GM12865 (cell line): ENCODE measurements at regions not wholly inside any gene's neighbourhood (a gene's known extent, or its start where the extent isn't known, plus 50 kb on each side); places are given as distances from the start of the nearest gene placed in this dataset.

ENCODE experiments used
- DNase-seq: peaks from one replicate; pipeline ENCODE4 v3.0.0; 2010; ENCODE audit warnings: low read depth
- H3K4me3 ChIP-seq: 2 replicates; pipeline ENCODE4 v1.5.1; 2011; ENCODE audit warnings: mild to moderate bottlenecking, low read depth, low read length, control low read depth
- CTCF ChIP-seq: IDR thresholded peaks from 2 replicates; pipeline ENCODE4 v1.5.1; 2011; ENCODE audit warnings: low read length, control low read depth, low read depth, inconsistent platforms; ENCODE audit not compliant: insufficient read depth; ENCODE audit errors: missing control alignments

GRCh38 chr17:5788266-5788900 lies 204.1 kb upstream of the NLRP1 start:
- no peak for TF ChIP-seq CTCF
- DNase-seq: no peak
- H3K4me3 ChIP-seq: no peak overlapping the region

GRCh38 chr17:5789528-5789927 lies 205.2 kb upstream of the NLRP1 start:
- DNase-seq: no peak
- no peak overlapping the region for H3K4me3 ChIP-seq
- TF ChIP-seq CTCF: no peak

- no peak for DNase-seq
- H3K4me3 ChIP-seq: no peak overlapping the region
- peak; percentile 14 for TF ChIP-seq CTCF
Measured at GRCh38 chr17:5793157-5793556, 208.8 kb upstream of the NLRP1 start.

DNA sequence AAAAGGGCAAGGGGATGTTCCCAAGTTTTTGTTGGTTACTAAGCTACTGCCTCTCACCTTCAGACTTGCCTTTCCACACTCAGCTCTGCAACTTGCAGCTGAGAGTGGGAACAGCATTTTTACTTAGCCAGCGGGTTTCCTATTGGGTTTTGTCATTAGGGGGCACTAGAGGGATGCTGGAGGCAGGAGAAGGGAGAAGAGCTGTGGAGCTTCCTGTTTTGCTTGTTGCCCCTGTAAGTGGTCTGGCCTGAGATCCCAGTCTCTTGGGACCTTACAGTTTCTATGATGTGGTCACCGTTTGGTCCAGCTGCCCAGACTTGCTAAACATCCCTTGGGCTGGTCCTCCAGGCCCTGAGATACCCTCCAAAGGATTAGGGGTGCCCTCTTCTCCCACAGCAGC lies 209.6 kb upstream of the NLRP1 start:
- peak; percentile 10 for DNase-seq
- peak; percentile 10 for TF ChIP-seq CTCF

DNA sequence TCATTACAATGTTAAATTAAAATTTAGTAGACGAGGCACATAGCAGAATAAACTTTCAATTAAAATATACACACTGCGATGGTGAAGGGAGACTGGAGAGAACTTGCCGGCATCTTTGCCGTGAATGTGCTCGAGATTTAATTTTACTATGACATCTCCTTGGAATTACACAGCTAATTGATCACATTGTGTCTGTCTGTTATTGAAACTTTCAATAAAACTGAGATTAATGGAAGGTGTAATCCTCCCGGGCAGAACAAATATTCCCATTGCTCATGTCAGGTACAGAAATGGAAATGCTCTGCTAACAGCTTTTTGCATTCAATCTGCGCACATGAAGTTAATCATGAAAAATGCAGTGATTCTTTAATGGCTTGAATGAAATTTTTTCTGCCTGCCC lies 210.1 kb upstream of the NLRP1 start:
- no peak for DNase-seq
- H3K4me3 ChIP-seq: no peak overlapping the region
- TF ChIP-seq CTCF: no peak

More for the DNA sequence above, 209.6 kb upstream of the NLRP1 start:
- H3K4me3 ChIP-seq: no peak overlapping the region

DNA sequence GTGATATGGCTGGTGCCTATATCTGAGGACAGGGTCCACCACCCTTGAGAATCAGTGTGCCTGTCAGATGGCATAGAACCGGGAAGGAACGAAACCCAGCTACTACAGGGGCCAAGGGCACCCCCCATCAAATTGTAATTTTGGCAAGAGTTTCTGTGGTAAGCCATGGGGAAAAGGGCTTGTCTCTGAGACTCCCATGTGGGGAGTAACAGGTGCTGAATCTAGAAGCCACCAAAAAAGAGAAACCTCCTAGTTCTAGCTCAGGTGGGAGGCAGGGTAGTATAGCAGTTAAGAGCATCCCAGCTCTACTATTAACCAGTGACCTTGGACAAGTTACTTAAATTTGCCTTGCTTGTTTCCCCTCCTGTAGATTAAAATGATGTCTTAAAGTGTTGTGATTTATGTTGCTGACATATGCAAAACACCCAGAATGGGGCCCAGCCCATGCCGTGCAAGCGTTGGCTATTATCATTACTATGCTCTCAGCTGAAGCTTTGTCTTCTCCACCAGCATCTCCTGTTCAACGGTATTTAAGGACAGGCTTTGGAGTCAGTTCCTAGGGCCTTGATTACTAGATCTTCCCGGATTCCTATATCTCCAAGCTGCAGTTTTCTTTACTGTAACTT lies 210.7 kb upstream of the NLRP1 start:
- peak; percentile 2 for DNase-seq
- no peak for TF ChIP-seq CTCF
- no peak overlapping the region for H3K4me3 ChIP-seq
